Hepatocyte (in vitro differentiated cells): ENCODE measurements at regions not wholly inside any gene's neighbourhood (a gene's known extent, or its start where the extent isn't known, plus 50 kb on each side); places are given as distances from the start of the nearest gene placed in this dataset.

ENCODE experiments used
- DNase-seq: peaks from one replicate; pipeline ENCODE4 v3.0.0-alpha.2; 2016; ENCODE audit warnings: low spot score
- H2AFZ ChIP-seq: fragments of 200-600 bp; sonication (generic); 2 replicates; pipeline ENCODE4 v1.6.0; 2016; ENCODE audit warnings: antibody characterized with exemption, mild to moderate bottlenecking
- H3K27ac ChIP-seq: fragments of 200-600 bp; sonication (generic); 2 replicates; pipeline ENCODE4 v1.5.1; 2016; ENCODE audit warnings: mild to moderate bottlenecking
- H3K27me3 ChIP-seq: fragments of 200-600 bp; sonication (generic); 2 replicates; pipeline ENCODE4 v1.6.1; 2016
- H3K36me3 ChIP-seq: fragments of 200-600 bp; sonication (generic); replicated peaks from 2 replicates; pipeline ENCODE4 v1.5.1; 2016; ENCODE audit warnings: low read depth; ENCODE audit not compliant: insufficient read depth
- H3K4me1 ChIP-seq: fragments of 200-600 bp; sonication (generic); 2 replicates; pipeline ENCODE4 v1.5.1; 2016; ENCODE audit warnings: mild to moderate bottlenecking, moderate library complexity; ENCODE audit not compliant: insufficient read depth
- H3K4me2 ChIP-seq: fragments of 200-600 bp; sonication (generic); 2 replicates; pipeline ENCODE4 v1.6.0; 2016
- H3K4me3 ChIP-seq: fragments of 200-600 bp; sonication (generic); 2 replicates; pipeline ENCODE4 v1.5.1; 2016; ENCODE audit warnings: mild to moderate bottlenecking
- H3K79me2 ChIP-seq: fragments of 200-600 bp; sonication (generic); 2 replicates; pipeline ENCODE4 v1.6.0; 2017; ENCODE audit warnings: mild to moderate bottlenecking
- H3K9me2 ChIP-seq: fragments of 200-600 bp; sonication (generic); replicated peaks from 2 replicates; pipeline ENCODE4 v1.6.0; 2017; ENCODE audit warnings: mild to moderate bottlenecking; ENCODE audit not compliant: insufficient read depth
- H3K9me3 ChIP-seq: fragments of 200-600 bp; sonication (generic); 2 replicates; pipeline ENCODE4 v1.5.1; 2016; ENCODE audit warnings: low read depth, mild to moderate bottlenecking
- H4K20me1 ChIP-seq: fragments of 200-600 bp; sonication (generic); 2 replicates; pipeline ENCODE4 v1.6.0; 2016; ENCODE audit warnings: mild to moderate bottlenecking; ENCODE audit not compliant: insufficient read depth, poor library complexity, severe bottlenecking
- EZH2 ChIP-seq: fragments of 200-600 bp; sonication (generic); IDR thresholded peaks from 2 replicates; pipeline ENCODE4 v1.6.1; 2016; ENCODE audit warnings: antibody characterized with exemption, mild to moderate bottlenecking, borderline replicate concordance
- EZH2phosphoT487 ChIP-seq: fragments of 200-600 bp; sonication (generic); IDR thresholded peaks from one replicate; pipeline ENCODE4 v1.6.1; 2018; ENCODE audit warnings: antibody characterized with exemption, mild to moderate bottlenecking, low read depth, moderate library complexity; ENCODE audit not compliant: unreplicated experiment, severe bottlenecking
- WGBS: methylation state at CpG from one replicate; pipeline ENCODE4 v1.1.6; 2016; ENCODE audit warnings: low lambda C conversion rate; ENCODE audit errors: missing lambda C conversion rate; 5-methylcytosine and 5-hydroxymethylcytosine counted together
- TF ChIP-seq, protein P1 (sequence below): fragments of 200-600 bp; sonication (generic); IDR thresholded peaks from 2 replicates; pipeline ENCODE4 v1.5.1; 2016; ENCODE audit warnings: antibody characterized with exemption, mild to moderate bottlenecking; ENCODE audit not compliant: poor library complexity

DNA sequence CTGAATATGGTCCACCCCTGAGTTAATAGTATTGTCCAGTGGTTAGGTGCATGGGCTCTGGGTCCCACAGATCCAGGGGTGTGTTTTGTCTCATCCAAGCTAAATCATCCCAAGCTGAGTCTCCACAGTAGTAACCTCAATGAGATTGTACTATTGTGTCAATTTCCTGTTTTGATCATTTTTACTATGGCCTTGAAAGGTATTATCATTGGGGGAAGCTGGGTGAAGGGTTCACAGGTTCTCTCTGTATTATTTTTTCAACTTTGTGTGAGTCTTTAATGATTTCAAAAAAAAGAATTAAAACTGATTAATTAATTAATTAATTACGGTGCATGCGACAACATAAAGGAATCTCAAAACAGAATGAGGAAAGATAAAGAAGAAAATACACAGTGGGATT lies 266.1 kb downstream of the MN1 start:
- peaks cover under 1% of the 10 kb centered on the region for H3K27me3 ChIP-seq
- no peak overlapping the region for H3K27ac ChIP-seq
- H3K4me1 ChIP-seq: peaks cover 25% of the 10 kb centered on the region
- TF ChIP-seq EZH2phosphoT487 (no peak), EZH2 (no peak)
- TF ChIP-seq, protein P1, sequence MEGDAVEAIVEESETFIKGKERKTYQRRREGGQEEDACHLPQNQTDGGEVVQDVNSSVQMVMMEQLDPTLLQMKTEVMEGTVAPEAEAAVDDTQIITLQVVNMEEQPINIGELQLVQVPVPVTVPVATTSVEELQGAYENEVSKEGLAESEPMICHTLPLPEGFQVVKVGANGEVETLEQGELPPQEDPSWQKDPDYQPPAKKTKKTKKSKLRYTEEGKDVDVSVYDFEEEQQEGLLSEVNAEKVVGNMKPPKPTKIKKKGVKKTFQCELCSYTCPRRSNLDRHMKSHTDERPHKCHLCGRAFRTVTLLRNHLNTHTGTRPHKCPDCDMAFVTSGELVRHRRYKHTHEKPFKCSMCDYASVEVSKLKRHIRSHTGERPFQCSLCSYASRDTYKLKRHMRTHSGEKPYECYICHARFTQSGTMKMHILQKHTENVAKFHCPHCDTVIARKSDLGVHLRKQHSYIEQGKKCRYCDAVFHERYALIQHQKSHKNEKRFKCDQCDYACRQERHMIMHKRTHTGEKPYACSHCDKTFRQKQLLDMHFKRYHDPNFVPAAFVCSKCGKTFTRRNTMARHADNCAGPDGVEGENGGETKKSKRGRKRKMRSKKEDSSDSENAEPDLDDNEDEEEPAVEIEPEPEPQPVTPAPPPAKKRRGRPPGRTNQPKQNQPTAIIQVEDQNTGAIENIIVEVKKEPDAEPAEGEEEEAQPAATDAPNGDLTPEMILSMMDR: no peak
- H3K9me3 ChIP-seq: no peaks in the 10 kb centered on the region
- H2AFZ ChIP-seq: no peak overlapping the region
- no peaks in the 10 kb centered on the region for H3K79me2 ChIP-seq
- no peak for DNase-seq
- 100% methylated on average over 2 of the region's 2 CpGs for WGBS
- H3K36me3 ChIP-seq: no peaks in the 10 kb centered on the region
- no peak overlapping the region for H3K4me3 ChIP-seq
- no peaks in the 10 kb centered on the region for H4K20me1 ChIP-seq
- no peaks in the 10 kb centered on the region for H3K9me2 ChIP-seq
- no peak overlapping the region for H3K4me2 ChIP-seq

DNA sequence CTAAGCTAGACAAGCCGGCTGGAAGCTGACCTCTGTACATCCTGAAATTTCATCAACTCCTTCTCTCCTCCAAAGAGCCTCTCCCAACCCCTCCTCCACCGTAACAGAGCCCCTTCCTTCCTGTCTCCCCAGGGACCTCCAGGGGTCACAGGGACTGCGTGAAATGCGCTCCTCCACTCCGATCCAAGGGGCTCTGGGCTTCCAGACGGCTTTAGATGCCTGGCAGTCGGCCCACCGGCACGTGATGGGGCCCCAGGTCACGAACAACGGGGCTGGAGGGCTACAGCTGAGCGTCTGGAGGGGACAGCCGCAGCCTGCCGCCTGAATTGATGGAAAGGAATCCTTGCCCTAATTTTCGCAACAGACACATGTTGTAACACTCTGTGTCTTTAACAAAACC lies 264.1 kb downstream of the MN1 start:
- Histone ChIP-seq H3K36me3 (no peaks in the 10 kb centered on the region), H3K79me2 (no peaks in the 10 kb centered on the region), H3K27ac (peak overlapping the region; percentile 45), H3K4me2 (peak overlapping the region; percentile 34), H3K9me3 (no peaks in the 10 kb centered on the region), H2AFZ (peak overlapping the region; percentile 39), H3K9me2 (no peaks in the 10 kb centered on the region), H3K27me3 (peaks cover 2% of the 10 kb centered on the region), H3K4me3 (no peak overlapping the region), H3K4me1 (peaks cover 25% of the 10 kb centered on the region), H4K20me1 (no peaks in the 10 kb centered on the region)
- DNase-seq: no peak
- TF ChIP-seq, protein P1: no peak
- TF ChIP-seq EZH2: no peak
- WGBS: 33% methylated on average over 15 of the region's 15 CpGs

DNA sequence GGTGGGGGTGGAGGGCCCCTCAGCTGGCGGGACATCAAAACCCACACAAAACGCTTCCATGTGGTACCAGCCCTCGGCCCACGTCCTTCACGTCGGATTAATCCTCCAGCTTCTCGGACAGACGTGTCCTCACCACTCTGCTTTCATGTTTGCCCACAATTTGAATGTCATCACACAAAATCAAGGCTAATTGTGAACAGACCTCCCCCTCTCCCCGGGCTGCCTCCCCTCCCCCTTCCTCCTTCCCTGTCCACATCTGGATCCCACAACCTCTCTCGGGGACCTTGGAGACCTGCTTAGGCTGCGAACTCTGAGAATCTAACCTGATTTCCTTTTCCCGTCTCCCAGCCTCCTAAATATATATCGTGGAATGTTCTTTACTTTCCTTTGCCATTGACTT lies 262.9 kb downstream of the MN1 start:
- H3K4me2 ChIP-seq: no peak overlapping the region
- no peak for DNase-seq
- H3K79me2 ChIP-seq: no peaks in the 10 kb centered on the region
- no peak overlapping the region for H3K4me3 ChIP-seq
- 55% methylated on average over 6 of the region's 13 CpGs for WGBS
- no peaks in the 10 kb centered on the region for H3K9me3 ChIP-seq
- no peaks in the 10 kb centered on the region for H4K20me1 ChIP-seq
- no peaks in the 10 kb centered on the region for H3K9me2 ChIP-seq
- H3K27me3 ChIP-seq: peaks cover 2% of the 10 kb centered on the region
- peaks cover 23% of the 10 kb centered on the region for H3K4me1 ChIP-seq
- no peak overlapping the region for H3K27ac ChIP-seq
- no peaks in the 10 kb centered on the region for H3K36me3 ChIP-seq
- TF ChIP-seq, protein P1: no peak
- TF ChIP-seq EZH2phosphoT487 (no peak), EZH2 (no peak)
- no peak overlapping the region for H2AFZ ChIP-seq

DNA sequence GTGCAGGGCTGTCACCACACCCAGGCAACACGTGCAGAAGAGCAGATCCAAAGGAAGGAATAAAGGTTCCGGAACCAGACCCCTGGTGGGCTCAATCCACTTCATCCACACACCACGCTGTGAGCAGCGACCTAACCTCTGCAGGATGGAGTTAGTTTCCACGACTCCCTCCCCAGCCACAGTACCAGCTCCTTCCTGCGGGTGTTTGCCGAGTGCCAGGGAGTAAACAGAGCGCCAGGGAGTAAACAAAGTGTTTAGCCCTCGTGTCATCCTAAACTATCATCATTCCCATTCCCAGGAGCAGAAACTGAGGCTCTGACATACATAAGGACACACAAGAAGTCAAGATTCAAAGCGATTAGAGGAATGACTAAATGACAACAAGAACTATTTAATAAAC lies 261.3 kb downstream of the MN1 start:
- Histone ChIP-seq H3K36me3 (no peaks in the 10 kb centered on the region), H3K4me2 (no peak overlapping the region), H3K9me3 (no peaks in the 10 kb centered on the region), H3K9me2 (no peaks in the 10 kb centered on the region), H3K79me2 (no peaks in the 10 kb centered on the region), H4K20me1 (no peaks in the 10 kb centered on the region), H2AFZ (no peak overlapping the region), H3K4me3 (no peak overlapping the region), H3K4me1 (peaks cover 13% of the 10 kb centered on the region), H3K27ac (no peak overlapping the region), H3K27me3 (peaks cover 2% of the 10 kb centered on the region)
- WGBS: 71% methylated on average over 10 of the region's 10 CpGs
- DNase-seq: no peak
- TF ChIP-seq EZH2: no peak
- TF ChIP-seq, protein P1: no peak
- TF ChIP-seq EZH2phosphoT487: no peak
